HG03095 (cell line): ENCODE measurements at regions not wholly inside any gene's neighbourhood (a gene's known extent, or its start where the extent isn't known, plus 50 kb on each side); places are given as distances from the start of the nearest gene placed in this dataset.

Experiments used
- ATAC-seq: cut with Tn5 transposase; IDR thresholded peaks from one replicate; pipeline ENCODE4 v1.9.1; 2021; ENCODE audit warnings: moderate library complexity; ENCODE audit not compliant: unreplicated experiment

DNA sequence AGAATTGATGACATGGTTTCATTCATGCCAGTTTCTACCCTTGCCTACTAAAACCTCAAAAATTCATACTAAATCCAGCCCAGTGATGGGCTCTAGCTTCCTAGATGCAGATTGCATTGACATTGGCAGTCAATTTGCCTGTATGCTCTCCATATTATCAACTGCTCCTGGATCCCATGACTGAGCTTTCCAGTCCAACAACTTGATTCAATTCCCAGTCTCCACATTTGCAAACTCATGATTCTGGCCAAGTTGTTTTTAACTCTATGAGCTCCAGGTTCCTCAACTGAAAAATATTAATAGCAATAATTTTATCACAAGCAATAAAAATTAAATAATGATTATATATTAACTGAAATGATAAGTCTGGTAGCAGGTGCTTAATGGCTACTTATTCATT lies 51.0 kb upstream of the DSC1 start:
- no peak for ATAC-seq

DNA sequence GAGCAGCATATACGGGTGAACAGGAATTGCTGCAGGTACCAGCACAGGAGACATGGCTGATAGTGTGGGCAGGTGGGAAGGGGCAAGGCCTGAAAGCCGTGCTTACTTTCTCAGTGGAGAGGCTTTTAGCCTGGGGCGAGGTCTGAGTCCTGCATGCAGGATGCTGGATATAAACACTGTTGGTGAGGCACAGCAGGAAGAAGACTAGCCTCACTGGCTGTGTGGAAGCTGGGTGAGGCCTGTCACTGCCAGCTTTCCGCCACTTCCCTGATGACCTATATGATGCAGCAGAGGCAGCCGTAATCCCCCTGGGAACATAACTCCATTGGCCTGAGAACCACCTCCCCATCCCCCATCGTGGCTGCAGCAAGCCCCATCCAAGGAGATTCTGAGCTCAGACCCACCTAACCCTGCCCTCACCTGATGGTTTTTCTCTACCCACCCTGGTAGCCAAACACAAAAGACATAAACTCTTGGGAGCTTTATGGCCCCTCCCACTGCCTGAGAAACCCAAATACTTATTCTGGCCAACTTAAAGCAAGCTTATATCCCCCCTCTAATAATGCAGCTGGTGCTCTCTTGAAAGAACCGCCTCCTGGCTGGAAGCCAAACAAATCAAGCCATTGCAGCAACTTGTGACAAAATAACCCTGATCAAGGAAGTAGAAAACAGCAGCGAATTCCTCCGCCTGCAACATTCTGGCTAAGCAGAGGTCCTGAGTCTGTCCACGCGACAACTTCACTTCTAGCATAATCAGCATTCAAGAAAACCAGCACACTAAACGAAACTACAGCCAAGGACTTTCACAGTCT lies 54.6 kb upstream of the DSC1 start:
- no peak for ATAC-seq

DNA sequence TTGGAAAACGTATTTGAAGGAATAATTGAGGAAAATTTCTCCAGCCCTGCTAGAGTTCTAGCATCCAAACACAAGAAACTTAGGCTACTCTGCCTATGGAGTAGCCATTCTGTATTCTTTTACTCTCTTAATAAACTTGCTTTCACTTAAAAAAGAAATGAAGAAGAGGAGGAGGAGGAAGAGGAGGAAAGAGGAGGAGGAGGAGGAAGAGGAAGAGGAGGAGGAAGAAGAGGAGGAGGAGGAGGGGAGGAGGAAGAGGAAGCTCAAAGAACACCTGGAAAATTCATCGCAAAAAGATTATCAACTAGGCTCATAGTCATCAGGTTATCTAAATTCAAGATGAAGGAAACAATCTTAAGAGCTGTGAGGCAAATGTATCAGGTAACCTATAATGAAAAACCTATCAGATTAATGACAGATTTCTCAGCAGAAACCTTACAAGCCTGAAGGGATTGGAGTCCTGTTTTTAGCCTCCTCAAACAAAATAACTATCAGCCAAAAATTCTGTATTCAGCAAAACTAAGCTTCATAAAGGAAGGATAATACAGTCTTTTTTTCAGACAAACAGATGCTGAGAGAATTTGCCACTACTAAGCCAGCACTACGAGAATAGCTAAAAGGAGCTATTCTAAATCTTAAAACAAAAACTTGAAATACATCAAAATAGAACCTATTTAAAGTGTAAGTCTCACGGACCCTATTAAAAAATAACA lies 56.2 kb upstream of the DSC1 start:
- no peak for ATAC-seq

DNA sequence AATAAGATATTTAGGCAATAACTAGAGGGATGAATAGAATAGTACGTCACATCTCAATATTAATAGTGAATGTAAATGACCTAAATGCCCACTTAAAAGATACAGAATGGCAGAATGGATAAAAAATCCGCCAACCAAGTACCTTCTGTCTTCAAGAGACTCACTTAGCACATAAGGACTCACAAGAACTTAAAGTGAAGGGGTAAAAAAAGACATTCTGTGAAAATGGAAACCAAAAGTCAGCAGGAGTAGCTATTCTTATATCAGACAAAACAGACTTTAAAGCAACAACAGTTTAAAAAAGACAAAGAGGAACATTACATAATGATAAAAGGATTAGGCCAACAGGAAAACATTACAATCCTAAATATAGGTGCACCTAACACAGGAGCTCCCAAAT lies 56.7 kb upstream of the DSC1 start:
- ATAC-seq, result no peak

DNA sequence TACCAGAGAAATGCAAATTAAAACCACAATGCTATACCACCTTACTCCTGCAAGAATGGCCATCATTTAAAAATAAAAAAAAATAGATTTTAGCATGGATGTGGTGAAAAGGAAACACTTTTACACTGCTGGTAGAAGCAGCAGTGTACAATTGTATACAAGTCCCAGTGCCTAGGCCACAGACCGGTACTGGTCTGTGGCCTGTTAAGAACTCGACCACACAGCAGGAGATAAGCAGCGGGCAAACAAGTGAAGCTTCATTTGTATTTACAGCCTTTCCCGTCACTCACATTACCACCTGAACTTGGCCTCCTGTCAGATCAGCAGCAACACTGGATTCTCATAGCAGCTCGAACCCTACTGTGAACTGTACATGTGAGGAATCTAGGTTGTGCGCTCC lies 60.7 kb upstream of the DSC1 start:
- no peak for ATAC-seq

DNA sequence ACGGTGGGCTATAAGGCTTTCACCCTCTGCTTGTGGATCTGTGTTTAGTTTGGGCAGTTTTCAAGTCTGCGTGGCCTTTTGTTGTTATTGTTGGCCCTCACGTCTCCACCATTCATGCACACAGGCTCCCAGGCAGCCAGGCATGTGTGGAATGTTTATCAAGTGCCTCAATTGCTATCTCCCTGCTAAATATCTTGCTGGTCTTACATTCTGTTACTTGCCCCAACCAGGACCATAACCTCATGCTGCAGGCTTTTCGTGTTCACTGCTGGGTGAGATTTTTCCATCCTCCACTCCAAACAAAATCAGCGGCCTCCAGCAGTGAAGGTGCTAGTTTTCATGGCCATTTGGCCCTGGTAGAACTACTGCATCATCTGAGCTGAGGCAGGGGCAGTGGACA lies 63.0 kb upstream of the DSC1 start:
- ATAC-seq, result no peak

DNA sequence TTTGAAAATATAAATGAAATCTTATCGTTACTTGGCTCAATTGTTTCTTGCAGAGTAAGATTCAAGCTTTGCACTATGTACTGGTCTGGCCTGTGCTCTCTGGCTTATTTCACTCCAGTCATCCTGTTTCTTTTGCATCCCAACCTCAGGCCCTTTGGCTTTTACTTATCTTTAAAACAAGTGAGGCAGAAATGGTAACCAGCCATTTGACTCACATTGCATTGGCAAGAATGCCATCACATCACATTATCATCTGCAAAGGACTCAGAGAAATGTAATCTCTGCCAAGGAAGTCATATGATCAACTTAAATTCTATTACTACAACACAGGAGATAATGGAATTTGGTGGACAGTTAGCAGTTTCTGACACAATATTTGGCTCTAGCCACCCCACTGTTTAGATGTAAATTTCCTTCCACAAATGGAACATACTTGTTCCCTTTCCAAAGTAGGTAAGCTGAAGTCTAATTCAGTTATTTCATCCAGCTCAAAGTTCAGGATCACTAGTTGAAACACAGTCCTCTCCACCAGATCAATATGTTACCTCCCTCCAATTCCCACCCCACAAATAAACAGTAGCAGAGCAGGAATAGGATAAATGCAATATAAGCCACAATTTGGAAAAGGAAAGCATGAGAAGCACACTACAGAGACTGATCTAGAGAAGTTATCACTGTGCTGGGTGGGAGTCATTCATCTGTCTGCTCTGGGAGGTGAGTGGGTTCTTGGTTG lies 65.0 kb upstream of the DSC1 start:
- no peak for ATAC-seq

DNA sequence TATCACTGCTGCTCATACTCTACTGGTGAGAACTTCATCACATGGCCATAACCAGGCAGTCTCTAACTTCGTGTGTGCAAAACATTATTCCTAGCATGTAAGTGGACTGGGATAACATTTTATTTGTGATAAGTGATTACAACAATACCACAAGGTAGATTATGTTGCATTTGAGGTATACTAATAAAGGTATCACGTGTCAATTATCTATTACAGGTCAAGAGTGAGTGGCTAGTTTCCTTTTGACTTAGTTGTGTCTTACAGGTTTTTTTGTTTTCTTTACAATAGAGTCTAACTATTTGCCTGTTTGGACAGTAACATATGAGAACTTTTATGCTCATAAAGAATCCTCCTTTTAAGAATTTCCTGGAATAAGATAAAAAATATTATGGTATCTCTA lies 67.2 kb upstream of the DSC1 start:
- ATAC-seq, result no peak

DNA sequence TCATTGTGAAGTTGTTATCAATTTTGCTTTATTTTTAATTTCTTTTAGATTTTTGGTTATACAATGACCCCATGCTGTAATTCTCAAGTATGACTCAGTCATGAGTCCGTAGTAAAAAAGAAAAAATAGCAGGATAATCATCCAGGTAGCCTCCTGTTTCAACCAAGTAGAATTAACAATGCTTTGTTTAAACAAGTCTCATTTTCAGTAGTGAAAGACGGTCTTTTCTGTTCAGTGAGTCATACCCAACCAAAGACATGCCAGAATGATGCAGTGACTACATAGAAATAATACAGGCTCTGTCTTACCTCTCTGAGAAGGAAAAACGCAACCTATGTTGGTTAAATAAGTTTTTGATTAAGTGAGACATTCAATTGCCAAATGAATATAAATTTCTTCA lies 67.8 kb upstream of the DSC1 start:
- peak; percentile 86 for ATAC-seq

DNA sequence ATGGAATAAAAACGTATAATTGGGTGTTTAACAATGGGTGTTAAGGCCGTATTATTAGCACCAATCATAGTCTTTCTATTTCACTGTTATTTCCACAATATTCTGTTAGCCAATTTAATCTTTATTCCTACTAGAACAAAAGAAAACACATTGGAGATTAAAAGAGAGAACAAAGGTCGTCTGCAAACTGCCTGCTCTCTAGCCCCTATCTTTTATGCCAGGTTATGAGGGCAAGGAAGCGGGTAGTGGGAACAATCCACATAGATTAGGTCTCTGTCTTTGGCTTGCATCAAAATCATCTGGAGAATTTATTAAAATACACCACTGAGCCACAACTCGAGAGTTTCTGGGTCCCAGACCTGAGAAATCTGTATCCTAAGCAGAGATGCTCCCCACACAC lies 69.4 kb upstream of the DSC1 start:
- ATAC-seq, result no peak

DNA sequence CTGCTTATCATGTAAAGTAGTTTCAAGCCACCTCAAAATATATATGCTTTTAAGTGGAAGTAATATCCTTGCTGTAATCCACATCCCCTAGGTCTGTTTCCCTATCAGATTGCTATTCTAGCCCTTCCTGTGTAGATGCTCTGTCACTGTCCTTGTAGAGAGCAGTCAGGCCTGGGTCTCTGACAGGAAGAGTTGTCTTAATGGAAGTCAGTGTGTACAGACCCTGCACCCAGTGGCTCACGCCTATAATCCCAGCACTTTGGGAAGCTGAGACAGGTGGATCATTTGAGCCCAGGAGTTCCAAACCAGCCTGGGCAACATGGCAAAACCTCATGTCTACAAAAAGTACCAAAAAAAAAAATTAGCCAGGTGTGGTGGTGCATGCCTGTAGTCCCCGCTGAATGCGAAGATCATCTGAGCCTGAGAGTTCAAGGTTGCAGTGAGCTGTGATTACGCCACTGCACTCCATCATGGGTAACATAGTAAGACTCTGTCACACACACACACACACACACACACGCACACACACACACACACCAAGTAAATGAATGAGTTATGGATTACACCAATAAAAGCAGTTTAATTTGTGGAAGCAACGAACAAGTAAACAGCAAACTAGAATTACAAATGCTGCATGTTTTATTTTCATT lies 70.2 kb upstream of the DSC1 start:
- ATAC-seq, result no peak

DNA sequence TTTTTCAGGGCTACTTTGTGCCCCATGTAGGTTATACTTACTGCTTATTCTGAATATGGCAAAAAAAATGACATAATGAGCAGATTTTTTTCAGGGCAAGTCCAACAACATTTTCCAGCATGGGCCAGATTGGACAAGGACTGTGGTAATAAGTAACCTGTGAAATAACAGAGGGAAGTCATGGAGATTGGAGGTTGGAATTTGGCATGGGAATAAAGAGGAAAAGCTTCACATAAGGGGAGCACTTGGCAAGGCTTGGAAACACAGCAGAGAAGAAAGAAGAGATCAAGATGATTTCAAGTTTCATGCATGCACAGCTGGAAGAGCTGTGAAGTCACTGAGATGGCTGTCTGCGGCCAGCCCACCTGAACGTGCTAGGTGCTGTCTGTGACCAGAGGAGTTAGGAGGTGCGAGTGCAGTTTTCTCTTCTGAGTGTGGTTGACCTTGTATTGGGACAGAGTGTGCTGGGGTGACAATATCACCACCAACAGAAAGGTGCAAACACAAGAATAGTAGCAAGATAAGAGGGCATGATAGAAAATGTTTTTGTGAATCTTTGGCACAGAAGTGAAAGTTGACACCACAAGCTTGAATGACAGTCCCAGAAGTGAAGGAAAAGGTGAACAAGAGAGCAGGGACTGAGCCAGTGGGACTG lies 71.1 kb upstream of the DSC1 start:
- no peak for ATAC-seq

DNA sequence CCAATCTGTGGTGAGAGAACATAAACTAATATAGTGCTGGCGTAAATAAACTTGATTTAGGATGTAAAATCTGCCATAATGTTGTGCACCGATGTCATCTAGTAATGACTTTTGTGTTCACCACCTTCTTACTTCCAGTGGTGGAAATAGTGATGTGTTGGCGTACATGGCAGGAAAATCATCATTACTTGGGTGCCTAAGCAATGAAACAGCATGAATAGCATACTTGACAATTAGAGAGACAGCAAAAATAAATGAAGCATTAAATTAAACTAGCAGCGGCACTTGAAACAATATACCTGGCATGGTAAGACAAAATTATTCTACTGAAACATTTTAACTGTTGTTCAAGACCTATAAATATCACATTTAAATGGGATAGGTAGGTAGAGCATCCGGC lies 73.2 kb upstream of the DSC1 start:
- no peak for ATAC-seq

DNA sequence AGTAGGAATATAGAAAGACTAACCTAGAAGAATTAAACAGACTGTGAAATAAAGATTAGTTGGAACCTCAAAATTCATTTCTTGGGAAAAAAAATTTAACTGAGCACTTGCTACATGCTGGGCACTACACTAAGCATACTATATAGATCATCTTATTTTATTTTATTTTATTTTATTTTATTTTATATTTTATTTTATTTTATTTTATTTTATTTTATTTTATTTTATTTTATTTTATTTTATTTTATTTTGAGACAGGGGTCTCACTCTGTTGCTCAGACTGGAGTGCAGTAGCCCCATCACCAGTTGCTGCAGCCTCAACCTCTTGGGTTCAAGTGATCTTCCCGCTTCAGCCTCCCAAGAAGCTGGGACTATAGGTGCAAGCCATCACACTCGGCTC lies 74.5 kb upstream of the DSC1 start:
- no peak for ATAC-seq

DNA sequence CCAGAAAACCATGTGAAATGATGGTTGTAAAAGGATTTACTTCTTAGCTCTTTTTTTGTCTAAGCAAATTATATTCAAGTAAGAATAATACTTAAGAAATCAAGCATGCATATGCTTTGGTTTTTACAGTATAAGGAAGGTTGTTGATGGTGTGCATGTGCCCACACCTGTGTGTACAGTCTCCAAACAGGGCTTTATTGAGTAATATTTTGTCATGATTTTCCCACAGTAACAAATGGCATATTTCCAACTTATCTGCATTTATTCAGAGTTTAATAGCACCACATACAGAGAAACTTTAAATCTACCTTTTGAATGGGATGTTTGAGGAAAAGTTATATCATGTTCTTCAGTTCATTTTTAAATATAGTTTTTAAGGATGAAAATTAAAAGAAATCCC lies 76.5 kb upstream of the DSG1 start:
- no peak for ATAC-seq

DNA sequence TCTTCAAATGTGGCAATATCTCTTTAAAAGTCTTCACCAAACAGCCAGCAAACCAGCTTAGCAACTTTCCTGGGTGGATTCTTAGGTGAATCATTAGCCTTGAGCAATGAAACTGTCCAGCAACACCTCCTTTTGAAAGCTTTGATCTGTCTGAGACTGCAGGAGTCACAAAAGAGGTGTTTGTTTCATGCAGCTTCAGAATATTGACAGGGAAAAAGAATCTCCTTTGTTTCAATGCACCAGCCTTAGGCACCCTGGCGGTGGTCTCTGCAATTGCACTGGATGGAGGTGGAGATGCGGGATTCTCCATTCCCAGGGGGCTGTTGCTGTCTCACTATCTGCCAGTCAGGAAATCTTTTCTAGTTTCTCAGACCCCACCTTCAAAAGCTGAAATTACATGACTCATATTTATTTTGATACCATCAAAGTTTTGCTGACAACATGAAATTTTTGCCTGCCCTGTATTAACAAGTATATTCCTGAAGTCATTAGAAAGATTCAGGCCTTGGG lies 76.0 kb upstream of the DSG1 start:
- ATAC-seq, result no peak

DNA sequence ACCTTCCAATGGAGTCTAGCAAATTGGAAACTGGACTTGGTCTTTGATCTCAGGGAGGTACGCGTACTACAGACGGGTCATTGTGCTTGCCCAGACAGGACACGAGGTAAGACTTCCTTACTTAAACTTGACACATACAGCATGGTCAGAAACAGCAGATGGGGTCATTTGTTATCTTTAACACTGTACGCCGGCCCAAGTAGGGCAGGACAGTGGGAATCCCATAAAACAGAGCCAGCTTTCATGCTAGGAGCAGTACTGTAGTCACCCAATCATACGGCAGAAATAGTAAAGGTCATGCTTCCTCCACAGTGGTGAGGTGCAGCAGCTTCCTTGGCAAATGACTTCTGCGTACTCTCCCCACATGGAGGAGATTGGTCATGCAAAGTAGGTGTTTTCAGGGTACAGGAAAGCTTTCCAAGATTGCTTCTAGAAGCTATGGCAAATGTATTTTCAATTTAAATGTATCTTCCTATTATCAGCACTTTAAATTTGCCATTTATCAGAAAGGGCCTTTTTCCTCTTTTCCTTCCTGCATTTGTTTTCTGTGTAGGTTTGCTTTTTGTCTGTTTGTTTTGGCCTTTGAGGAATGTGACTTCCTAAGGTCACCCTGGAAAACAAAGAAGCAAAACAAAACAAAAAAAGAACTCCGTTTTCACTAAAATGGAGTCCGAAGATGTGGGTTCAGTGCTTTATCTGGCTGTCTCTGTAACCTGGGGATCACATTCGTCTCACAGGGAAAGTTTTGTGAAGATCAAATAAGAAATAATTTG lies 74.0 kb upstream of the DSG1 start:
- ATAC-seq, result no peak

DNA sequence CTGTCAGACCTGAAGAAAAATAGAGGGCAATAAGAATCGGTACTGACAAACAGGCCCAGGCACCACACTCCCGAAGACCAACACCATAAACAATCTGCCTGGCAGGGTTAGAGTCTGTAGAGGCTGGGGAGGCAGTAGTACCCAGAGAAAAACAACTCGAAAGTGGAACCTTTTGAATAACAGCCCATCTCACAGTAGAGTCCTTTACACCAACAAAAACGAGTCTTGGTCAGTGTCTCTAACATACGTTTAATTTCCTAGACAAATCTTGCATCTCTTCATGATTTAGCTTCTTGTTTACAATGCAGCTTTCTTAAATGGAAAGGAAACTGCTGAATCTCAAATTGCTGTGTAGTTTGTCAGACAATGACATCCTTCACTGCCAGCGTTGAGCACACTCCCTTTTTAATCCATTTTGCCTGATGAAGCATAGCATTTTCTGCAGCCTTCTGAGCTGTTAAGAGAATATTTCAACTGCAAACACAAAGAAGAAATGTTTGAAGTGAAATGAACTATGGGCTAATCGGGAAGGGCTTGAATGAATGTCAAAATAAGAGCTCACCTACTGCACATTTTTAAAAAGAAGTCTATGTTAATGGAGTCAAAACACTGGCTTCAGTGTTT lies 73.1 kb upstream of the DSG1 start:
- no peak for ATAC-seq

DNA sequence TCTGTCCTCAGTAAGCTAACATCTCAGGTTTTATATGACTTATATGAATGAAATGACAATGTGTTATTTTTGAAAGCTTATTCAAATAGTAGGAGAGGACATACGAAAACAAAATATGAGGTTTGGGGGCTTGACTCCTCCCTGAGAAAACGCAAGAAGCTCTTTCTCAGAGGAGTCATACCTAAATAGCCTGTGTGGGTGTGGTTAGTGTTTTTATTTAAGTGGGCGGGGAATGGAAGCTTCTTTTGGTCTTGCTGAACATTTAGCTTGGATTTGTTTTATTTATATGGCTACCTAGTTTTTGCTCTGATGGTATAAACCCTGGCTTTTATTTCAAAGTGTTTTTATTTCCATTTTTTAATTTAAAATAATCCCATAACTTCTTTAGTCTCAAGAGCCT lies 72.1 kb upstream of the DSG1 start:
- no peak for ATAC-seq

DNA sequence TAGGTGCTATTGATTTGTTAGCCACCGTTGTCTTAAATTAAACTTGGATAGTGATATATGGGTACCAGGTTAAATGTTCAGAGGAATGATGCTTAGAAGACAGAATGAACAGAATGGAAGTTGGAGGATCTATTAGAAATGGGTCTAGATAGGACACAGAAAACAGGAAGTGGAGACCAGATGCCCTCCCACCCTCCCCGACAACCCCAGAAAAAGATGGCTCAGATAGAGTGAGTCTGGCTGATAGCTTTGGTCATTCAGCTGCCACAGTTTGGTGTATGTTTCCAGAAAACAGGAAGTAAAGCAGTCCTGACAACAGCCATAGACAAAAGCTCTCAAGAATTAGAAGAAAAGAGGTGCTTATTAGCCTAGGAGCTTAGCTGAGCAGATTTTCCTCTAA lies 71.5 kb upstream of the DSG1 start:
- ATAC-seq, result no peak
